ENCODE measurements at regions not wholly inside any gene's neighbourhood (a gene's known extent, or its start where the extent isn't known, plus 50 kb on each side); places are given as distances from the start of the nearest gene placed in this dataset.

DNA sequence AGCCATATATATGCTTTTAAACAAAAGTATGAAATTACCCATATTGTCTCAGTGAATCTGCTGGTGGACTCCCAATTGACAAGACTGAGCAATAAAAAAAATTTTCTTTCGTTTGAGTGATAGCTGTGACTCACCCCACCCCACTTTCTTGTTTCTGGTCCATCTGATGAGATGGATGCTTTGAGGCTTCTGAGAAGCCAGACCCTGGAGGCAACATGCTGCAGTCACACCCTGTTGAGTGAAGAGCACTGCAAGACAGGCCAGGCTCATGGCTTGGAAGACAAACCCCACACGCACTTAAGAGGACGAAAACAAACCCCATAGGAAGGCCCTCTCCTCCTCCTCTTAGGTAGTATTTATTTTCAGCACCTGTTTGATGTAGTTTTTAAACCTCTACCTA is 276.0 kb upstream of the TTC14 start:
- Histone ChIP-seq H3K27me3 (replicated peaks in 1 of 4; ENCODE audit: control extremely low read depth in 1 of 4, control insufficient read depth in 3 of 4, insufficient read depth in 4 of 4, low read length in 3 of 4) (no peaks in the 10 kb centered on the region), H2AFZ (ENCODE audit: insufficient read depth, low read depth, low read length, poor library complexity, severe bottlenecking) (no peak overlapping the region), H3K4me3 (ENCODE audit: control extremely low read depth in 1 of 5, extremely low read depth in 1 of 5, insufficient read depth in 1 of 5, low read depth in 2 of 5, low read length in 4 of 5) (no peak overlapping the region), H3K4me1 (ENCODE audit: control insufficient read depth in 2 of 2, insufficient read depth in 2 of 2, low read length in 2 of 2) (no peaks in the 10 kb centered on the region), H3K9me3 (ENCODE audit: control extremely low read depth in 1 of 3, control insufficient read depth in 2 of 3, insufficient read depth in 1 of 3, low read length in 2 of 3) (peaks cover 0 to 8% (median 0%) of the 10 kb centered on the region in 3 donors), H4K20me1 (ENCODE audit: control insufficient read depth, insufficient read depth, low read length, poor library complexity, severe bottlenecking) (no peaks in the 10 kb centered on the region), H3K79me2 (ENCODE audit: control insufficient read depth, insufficient read depth, low read length) (no peaks in the 10 kb centered on the region), H3K9ac (ENCODE audit: low read length) (no peak overlapping the region), H3K27ac (ENCODE audit: low read length in 2 of 2) (no peak overlapping the region), H3K4me2 (replicated peaks; ENCODE audit: low read depth, low read length, poor library complexity, severe bottlenecking) (no peak overlapping the region), H3K36me3 (replicated peaks in 1 of 2; ENCODE audit: control extremely low read depth in 1 of 2, control insufficient read depth in 1 of 2, extremely low read depth in 1 of 2, insufficient read depth in 2 of 2, low read length in 1 of 2) (no peaks in the 10 kb centered on the region)
- ATAC-seq (ENCODE audit: low read depth) (no peak), DNase-seq (no peak)
- 80% methylated on average over 1 of the region's 3 CpGs for WGBS (ENCODE audit: insufficient coverage)
- CTCF ChIA-PET = interaction anchor here (0.7 kb wide), 1 partner anchor 40 kb away, joined by 3 read pairs; no protein-coding TSS in a partner anchor
- H3K4me1 Mint-ChIP-seq = no peaks in the 10 kb centered on the region
- H3K4me3 Mint-ChIP-seq = no peak overlapping the region
- intact Hi-C loops (cut with micrococcal nuclease) = no loop called here
- no peak overlapping the region for H3K27ac Mint-ChIP-seq
- H3K9me3 Mint-ChIP-seq (ENCODE audit: insufficient read depth) = no peaks in the 10 kb centered on the region
- TF ChIP-seq EZH2 (IDR thresholded peaks at IDR 0.05; ENCODE audit: borderline replicate concordance, insufficient read depth, low read depth, low read length, poor library complexity, severe bottlenecking) = no peak
- TF ChIP-seq, protein P1, sequence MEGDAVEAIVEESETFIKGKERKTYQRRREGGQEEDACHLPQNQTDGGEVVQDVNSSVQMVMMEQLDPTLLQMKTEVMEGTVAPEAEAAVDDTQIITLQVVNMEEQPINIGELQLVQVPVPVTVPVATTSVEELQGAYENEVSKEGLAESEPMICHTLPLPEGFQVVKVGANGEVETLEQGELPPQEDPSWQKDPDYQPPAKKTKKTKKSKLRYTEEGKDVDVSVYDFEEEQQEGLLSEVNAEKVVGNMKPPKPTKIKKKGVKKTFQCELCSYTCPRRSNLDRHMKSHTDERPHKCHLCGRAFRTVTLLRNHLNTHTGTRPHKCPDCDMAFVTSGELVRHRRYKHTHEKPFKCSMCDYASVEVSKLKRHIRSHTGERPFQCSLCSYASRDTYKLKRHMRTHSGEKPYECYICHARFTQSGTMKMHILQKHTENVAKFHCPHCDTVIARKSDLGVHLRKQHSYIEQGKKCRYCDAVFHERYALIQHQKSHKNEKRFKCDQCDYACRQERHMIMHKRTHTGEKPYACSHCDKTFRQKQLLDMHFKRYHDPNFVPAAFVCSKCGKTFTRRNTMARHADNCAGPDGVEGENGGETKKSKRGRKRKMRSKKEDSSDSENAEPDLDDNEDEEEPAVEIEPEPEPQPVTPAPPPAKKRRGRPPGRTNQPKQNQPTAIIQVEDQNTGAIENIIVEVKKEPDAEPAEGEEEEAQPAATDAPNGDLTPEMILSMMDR (IDR thresholded peaks at IDR 0.05) = no peak
- POLR2A ChIA-PET = no interaction called here
- H3K27me3 Mint-ChIP-seq = no peaks in the 10 kb centered on the region

DNA sequence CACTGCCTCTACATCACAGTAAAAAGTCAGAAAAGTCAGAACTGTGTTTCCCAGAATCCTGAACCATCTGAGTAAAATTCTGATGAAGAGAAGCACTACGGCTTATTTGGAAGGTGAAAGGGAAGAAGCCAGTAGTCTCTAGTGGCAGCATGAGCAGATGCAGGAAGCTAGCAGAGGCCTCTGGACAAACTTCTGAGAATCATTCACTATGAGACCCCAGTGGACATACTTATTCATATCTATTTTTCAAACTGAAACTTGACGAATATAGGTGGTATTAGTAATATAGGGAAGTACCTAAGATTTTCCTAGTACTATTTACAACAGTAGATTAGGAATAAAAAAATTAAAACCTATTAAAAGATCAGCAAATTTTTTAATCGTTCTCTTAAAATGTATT is 272.8 kb upstream of the TTC14 start:
- ATAC-seq (ENCODE audit: low read depth) = no peak
- H3K9me3 Mint-ChIP-seq (ENCODE audit: insufficient read depth) = no peaks in the 10 kb centered on the region
- POLR2A ChIA-PET = no interaction called here
- no peak overlapping the region for H2AFZ ChIP-seq (ENCODE audit: insufficient read depth, low read depth, low read length, poor library complexity, severe bottlenecking)
- H3K27ac Mint-ChIP-seq = no peak overlapping the region
- no peaks in the 10 kb centered on the region for H3K4me1 Mint-ChIP-seq
- H3K27ac ChIP-seq (ENCODE audit: low read length in 2 of 2) = no peak overlapping the region
- no peak overlapping the region for H3K4me3 Mint-ChIP-seq
- no peaks in the 10 kb centered on the region for H3K36me3 ChIP-seq (replicated peaks in 1 of 2; ENCODE audit: control extremely low read depth in 1 of 2, control insufficient read depth in 1 of 2, extremely low read depth in 1 of 2, insufficient read depth in 2 of 2, low read length in 1 of 2)
- no peak for TF ChIP-seq EZH2 (IDR thresholded peaks at IDR 0.05; ENCODE audit: borderline replicate concordance, insufficient read depth, low read depth, low read length, poor library complexity, severe bottlenecking)
- TF ChIP-seq, protein P1 (IDR thresholded peaks at IDR 0.05) = no peak
- no CpG with 5 or more reads among the region's 3 CpGs for WGBS (ENCODE audit: insufficient coverage)
- H3K79me2 ChIP-seq (ENCODE audit: control insufficient read depth, insufficient read depth, low read length) = no peaks in the 10 kb centered on the region
- H3K27me3 ChIP-seq (replicated peaks in 1 of 4; ENCODE audit: control extremely low read depth in 1 of 4, control insufficient read depth in 3 of 4, insufficient read depth in 4 of 4, low read length in 3 of 4) = no peaks in the 10 kb centered on the region
- DNase-seq = no peak
- intact Hi-C loops (cut with micrococcal nuclease) = no loop called here
- CTCF ChIA-PET = no interaction called here
- no peaks in the 10 kb centered on the region for H3K27me3 Mint-ChIP-seq
- H3K4me2 ChIP-seq (replicated peaks; ENCODE audit: low read depth, low read length, poor library complexity, severe bottlenecking) = no peak overlapping the region
- H3K9me3 ChIP-seq (ENCODE audit: control extremely low read depth in 1 of 3, control insufficient read depth in 2 of 3, insufficient read depth in 1 of 3, low read length in 2 of 3) = peaks cover 0 to 2% (median 0%) of the 10 kb centered on the region in 3 donors
- no peak overlapping the region for H3K4me3 ChIP-seq (ENCODE audit: control extremely low read depth in 1 of 5, extremely low read depth in 1 of 5, insufficient read depth in 1 of 5, low read depth in 2 of 5, low read length in 4 of 5)
- H3K9ac ChIP-seq (ENCODE audit: low read length) = no peak overlapping the region
- no peaks in the 10 kb centered on the region for H4K20me1 ChIP-seq (ENCODE audit: control insufficient read depth, insufficient read depth, low read length, poor library complexity, severe bottlenecking)
- H3K4me1 ChIP-seq (ENCODE audit: control insufficient read depth in 2 of 2, insufficient read depth in 2 of 2, low read length in 2 of 2) = no peaks in the 10 kb centered on the region
